Lower leg skin (tissue), 4 donors: ENCODE measurements at regions not wholly inside any gene's neighbourhood (a gene's known extent, or its start where the extent isn't known, plus 50 kb on each side); places are given as distances from the start of the nearest gene placed in this dataset.

ENCODE experiments used
- DNase-seq, 2 donors: peaks; one replicate each; pipeline ENCODE4 v3.0.0-alpha.2; 2019; ENCODE audit warnings: low spot score in 2 of 2
- H3K4me3 ChIP-seq: fragments of 200-600 bp; sonication (generic); 2 replicates; pipeline ENCODE4 v1.5.1; 2017; ENCODE audit warnings: mild to moderate bottlenecking, low read depth; ENCODE audit not compliant: poor library complexity, severe bottlenecking
- POLR2A ChIP-seq, 2 donors: fragments of 450-650 bp; IDR thresholded peaks; one replicate each; pipeline ENCODE4 v1.6.1; 2016 to 2017; ENCODE audit warnings: antibody characterized with exemption in 2 of 2, mild to moderate bottlenecking in 1 of 2, moderate library complexity in 1 of 2
- WGBS, 2 donors: methylation state at CpG; one replicate each; pipeline ENCODE4 v1.1.5; 2018; 5-methylcytosine and 5-hydroxymethylcytosine counted together
- intact Hi-C: fragments of 100-400 bp; cut with DNase I; formaldehyde crosslinking; loops from one replicate; pipeline ENCODE4 v1.15.0; 2023; ENCODE audit warnings: low total_unique reads
- TF ChIP-seq, protein P1 (sequence below), 3 donors: fragments of 450-650 bp; IDR thresholded peaks; one replicate each; pipeline ENCODE4 v1.5.1; 2016; ENCODE audit warnings: antibody characterized with exemption in 3 of 3, mild to moderate bottlenecking in 3 of 3, moderate library complexity in 2 of 3

DNA sequence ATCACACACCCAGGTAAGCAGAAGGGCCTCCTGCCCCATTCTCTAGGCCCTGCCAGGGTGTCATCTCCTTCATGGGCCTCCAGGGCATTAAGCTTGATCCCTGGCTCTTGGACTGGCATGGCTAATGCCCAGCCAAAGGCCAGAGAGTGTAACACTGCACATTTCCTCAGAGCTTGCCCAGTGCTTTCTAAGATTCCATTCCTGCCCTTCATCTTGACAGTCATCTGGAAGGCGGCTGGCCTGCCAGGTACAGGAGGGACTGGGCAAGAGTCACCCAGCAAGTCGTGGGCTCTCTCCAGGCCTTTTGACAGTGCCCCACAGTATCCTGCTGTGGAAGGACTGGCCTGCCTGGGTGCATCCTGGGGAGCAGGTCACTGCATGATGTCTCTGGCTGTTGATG lies 268.9 kb downstream of the HAUS1 start:
- TF ChIP-seq, protein P1, sequence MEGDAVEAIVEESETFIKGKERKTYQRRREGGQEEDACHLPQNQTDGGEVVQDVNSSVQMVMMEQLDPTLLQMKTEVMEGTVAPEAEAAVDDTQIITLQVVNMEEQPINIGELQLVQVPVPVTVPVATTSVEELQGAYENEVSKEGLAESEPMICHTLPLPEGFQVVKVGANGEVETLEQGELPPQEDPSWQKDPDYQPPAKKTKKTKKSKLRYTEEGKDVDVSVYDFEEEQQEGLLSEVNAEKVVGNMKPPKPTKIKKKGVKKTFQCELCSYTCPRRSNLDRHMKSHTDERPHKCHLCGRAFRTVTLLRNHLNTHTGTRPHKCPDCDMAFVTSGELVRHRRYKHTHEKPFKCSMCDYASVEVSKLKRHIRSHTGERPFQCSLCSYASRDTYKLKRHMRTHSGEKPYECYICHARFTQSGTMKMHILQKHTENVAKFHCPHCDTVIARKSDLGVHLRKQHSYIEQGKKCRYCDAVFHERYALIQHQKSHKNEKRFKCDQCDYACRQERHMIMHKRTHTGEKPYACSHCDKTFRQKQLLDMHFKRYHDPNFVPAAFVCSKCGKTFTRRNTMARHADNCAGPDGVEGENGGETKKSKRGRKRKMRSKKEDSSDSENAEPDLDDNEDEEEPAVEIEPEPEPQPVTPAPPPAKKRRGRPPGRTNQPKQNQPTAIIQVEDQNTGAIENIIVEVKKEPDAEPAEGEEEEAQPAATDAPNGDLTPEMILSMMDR (IDR thresholded peaks at IDR 0.05): no peak
- TF ChIP-seq POLR2A (IDR thresholded peaks at IDR 0.05): no peak
- 51 to 57% methylated on average over 2 of the region's 2 CpGs for WGBS, 2 donors
- no peak for DNase-seq
- H3K4me3 ChIP-seq: no peak overlapping the region
- intact Hi-C loops: no loop called here

DNA sequence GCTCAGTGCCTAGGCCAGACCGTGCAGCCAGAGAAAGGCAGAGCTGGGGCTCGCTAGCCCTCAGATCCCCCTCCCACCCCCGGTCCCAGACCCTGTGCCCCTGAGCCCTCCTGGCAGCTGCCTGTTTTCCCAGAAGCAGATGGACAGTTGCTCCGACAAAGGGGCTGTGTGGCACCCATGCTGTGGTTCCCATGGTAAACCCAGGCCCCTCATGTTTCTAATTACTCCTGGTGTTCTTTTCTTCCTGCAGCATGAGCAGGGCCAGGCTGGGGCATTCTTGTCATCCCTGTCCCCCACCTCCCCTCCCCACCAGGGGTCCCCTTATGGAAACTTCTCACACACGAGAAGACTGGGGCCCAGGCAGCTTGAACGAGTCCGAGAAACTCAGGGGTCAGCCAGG lies 269.6 kb downstream of the HAUS1 start:
- no peak overlapping the region for H3K4me3 ChIP-seq
- TF ChIP-seq POLR2A (IDR thresholded peaks at IDR 0.05): no peak
- TF ChIP-seq, protein P1 (IDR thresholded peaks at IDR 0.05): no peak
- intact Hi-C loops: no loop called here
- 70 to 86% methylated on average over 4 to 6 of the region's 7 CpGs for WGBS, 2 donors
- no peak for DNase-seq

DNA sequence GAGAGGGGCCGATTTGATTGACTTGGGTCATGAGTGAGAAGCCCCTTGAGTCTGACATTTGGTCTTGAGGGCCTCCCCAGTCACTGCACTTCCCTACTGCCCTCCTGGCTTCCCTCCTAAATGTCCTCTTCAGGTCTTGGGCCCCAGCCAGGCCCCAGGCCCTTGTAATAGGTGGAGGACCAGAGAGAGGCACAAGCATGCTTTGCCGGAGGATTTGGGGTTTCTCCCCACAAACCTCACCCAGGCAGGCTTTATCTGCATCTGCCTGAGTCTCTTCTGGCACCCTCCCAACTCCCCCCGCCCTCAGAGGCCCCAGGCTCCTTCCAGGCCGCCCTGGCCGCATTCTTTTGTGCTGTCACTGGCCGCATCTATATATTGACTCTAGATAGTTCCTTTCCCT lies 270.7 kb downstream of the HAUS1 start:
- TF ChIP-seq, protein P1 (IDR thresholded peaks at IDR 0.05): no peak
- TF ChIP-seq POLR2A (IDR thresholded peaks at IDR 0.05): no peak
- 38 to 39% methylated on average over 6 of the region's 6 CpGs for WGBS, 2 donors
- DNase-seq: no peak
- intact Hi-C loops: no loop called here
- H3K4me3 ChIP-seq: no peak overlapping the region

DNA sequence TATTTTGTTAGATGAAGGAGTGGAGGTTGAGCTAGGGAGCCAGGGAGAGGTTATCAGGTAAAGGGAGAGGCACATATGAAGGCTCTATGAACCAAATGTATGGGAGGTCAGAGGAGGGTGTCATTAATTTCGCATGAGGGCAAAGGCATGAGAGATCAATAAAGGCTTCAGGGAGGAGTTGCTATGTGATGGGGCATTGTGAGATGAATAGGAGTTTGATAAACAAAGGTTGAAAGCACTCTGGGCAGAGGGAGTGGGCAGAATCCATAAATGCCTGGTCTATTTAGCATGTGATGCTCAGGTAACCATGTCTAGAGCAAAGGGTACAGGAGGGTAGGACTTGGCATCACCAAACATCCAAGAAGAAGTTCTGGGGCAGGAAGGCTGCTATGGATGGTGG lies 273.4 kb downstream of the HAUS1 start:
- H3K4me3 ChIP-seq: no peak overlapping the region
- no peak for DNase-seq
- TF ChIP-seq POLR2A (IDR thresholded peaks at IDR 0.05): no peak
- TF ChIP-seq, protein P1 (IDR thresholded peaks at IDR 0.05): no peak
- WGBS, 2 donors: 90 to 97% methylated on average over 1 of the region's 1 CpG
- intact Hi-C loops: no loop called here

DNA sequence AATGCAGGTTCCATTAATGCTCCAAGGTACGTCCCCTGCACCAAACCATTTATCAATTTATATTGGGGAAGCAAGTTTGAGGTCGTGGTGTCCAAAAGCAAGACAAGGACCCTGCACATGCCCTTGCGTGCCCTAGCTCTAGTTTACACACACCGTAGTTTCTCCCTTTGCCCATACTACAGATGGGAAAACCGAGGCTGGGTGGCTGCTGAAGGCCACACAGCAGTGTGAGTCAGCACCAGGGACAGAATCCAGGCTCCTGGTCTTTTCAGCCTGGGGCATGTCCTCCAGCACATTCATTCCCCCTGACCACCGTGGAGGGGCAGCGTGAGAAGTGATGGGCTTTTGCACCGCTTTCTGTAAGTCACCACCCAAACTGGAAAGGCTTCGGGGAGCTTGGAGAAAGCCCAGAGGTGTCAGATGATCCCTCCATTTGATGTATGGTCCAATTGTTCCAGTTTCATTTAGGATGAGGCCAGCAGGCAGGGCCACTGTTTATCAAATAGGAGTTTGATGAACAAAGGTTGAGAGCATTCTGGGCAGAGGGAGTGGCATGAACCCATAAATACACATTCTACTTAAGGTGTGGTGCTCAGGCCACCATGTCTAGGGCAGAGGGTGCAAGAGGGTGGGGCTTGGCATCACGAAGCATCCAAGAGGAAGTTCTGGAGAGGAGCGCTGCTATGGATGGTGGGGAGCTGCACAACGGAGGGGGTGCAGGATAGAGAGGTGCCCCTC lies 274.1 kb downstream of the HAUS1 start:
- intact Hi-C loops: no loop called here
- no peak for DNase-seq
- TF ChIP-seq, protein P1 (IDR thresholded peaks at IDR 0.05): no peak
- no peak for TF ChIP-seq POLR2A (IDR thresholded peaks at IDR 0.05)
- WGBS, 2 donors: 75 to 77% methylated on average over 12 of the region's 12 CpGs
- H3K4me3 ChIP-seq: no peak overlapping the region

DNA sequence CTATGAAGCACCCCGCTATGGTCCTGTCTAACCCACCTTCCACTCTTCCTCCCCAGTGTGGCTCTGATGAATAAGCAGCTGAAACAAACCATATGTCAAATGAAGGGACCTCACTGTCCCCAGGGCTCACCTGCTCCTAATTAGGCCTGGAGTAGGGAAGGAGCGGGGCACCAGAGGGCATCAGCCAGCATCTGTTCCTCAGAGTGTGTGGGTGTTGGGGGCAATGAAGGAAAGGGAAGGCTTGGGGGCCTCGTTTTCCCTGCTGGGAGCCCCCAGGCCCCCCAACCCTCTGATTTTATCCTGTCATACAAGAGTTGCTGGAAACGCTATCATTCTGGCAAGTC lies 274.7 kb downstream of the HAUS1 start:
- no peak overlapping the region for H3K4me3 ChIP-seq
- 73 to 82% methylated on average over 4 of the region's 4 CpGs for WGBS, 2 donors
- no peak for DNase-seq
- TF ChIP-seq, protein P1 (IDR thresholded peaks at IDR 0.05): no peak
- TF ChIP-seq POLR2A (IDR thresholded peaks at IDR 0.05): no peak
- intact Hi-C loops: no loop called here
